WTC11 (cell line): ENCODE measurements at regions not wholly inside any gene's neighbourhood (a gene's known extent, or its start where the extent isn't known, plus 50 kb on each side); places are given as distances from the start of the nearest gene placed in this dataset.
A peak's percentile ranks its signal among the peaks of the same experiment; 100 is the strongest.
"Not testable (repeated sequence)": the region's sequence is repeated elsewhere in the genome, so short reads cannot be mapped to it uniquely, and the experiment has no call there.

Experiments used
- ATAC-seq: fragments of 200-7000 bp; cut with Tn5 transposase; 2 replicates; pipeline ENCODE4 v1.10.0; 2021; ENCODE audit warnings: mild to moderate bottlenecking, moderate library complexity
- CTCF ChIA-PET: fragments of 300-600 bp; sonication (Branson Sonifier 250); formaldehyde crosslinking; loops from one replicate; lab custom pipeline; 2021; ENCODE audit warnings: antibody characterized with exemption; lab: Charles Lee
- POLR2A ChIA-PET: fragments of 350-600 bp; sonication (Branson Sonifier 250); formaldehyde crosslinking; loops from one replicate; lab custom pipeline; 2021; ENCODE audit warnings: antibody characterized with exemption; lab: Charles Lee
- DNase-seq: peaks from one replicate; pipeline ENCODE4 v3.0.0; 2021; ENCODE audit warnings: low spot score
- H3K27ac Mint-ChIP-seq: 2 replicates; pipeline ENCODE4 v1.8.0; 2021; ENCODE audit warnings: mixed read lengths
- H3K27me3 Mint-ChIP-seq: 2 replicates; pipeline ENCODE4 v1.8.0; 2021; ENCODE audit warnings: low read depth, mild to moderate bottlenecking, moderate library complexity, mixed read lengths
- H3K36me3 Mint-ChIP-seq: 2 replicates; pipeline ENCODE4 v1.8.0; 2021; ENCODE audit warnings: mixed read lengths
- H3K4me1 Mint-ChIP-seq: 2 replicates; pipeline ENCODE4 v1.8.0; 2022; ENCODE audit warnings: mixed read lengths
- H3K4me3 Mint-ChIP-seq: 2 replicates; pipeline ENCODE4 v1.8.0; 2021; ENCODE audit warnings: mild to moderate bottlenecking, moderate library complexity, mixed read lengths
- H3K9me3 Mint-ChIP-seq: 2 replicates; pipeline ENCODE4 v1.8.0; 2021; ENCODE audit warnings: mixed read lengths
- ATF2 ChIP-seq: sonication (generic); formaldehyde crosslinking; IDR thresholded peaks from 2 replicates; pipeline ENCODE4 v1.8.1; 2022; ENCODE audit warnings: low read depth, missing genetic modification reagents, borderline replicate concordance
- CREM ChIP-seq: sonication (generic); formaldehyde crosslinking; IDR thresholded peaks from 2 replicates; pipeline ENCODE4 v1.8.1; 2022; ENCODE audit warnings: mild to moderate bottlenecking, missing genetic modification reagents, moderate library complexity
- E2F5 ChIP-seq: sonication (generic); formaldehyde crosslinking; IDR thresholded peaks from 2 replicates; pipeline ENCODE4 v1.8.1; 2022; ENCODE audit warnings: mild to moderate bottlenecking, moderate library complexity, missing genetic modification reagents
- ERG ChIP-seq: fragments of 250-450 bp; sonication (Bioruptor Pico); IDR thresholded peaks from 2 replicates; pipeline ENCODE4 v1.8.0; 2021; ENCODE audit warnings: mild to moderate bottlenecking
- FOXP4 ChIP-seq: sonication (generic); formaldehyde crosslinking; IDR thresholded peaks from 2 replicates; pipeline ENCODE4 v1.8.0; 2022; ENCODE audit warnings: mild to moderate bottlenecking, missing genetic modification reagents
- GABPB1 ChIP-seq: sonication (generic); formaldehyde crosslinking; IDR thresholded peaks from 2 replicates; pipeline ENCODE4 v1.8.1; 2023; ENCODE audit warnings: mild to moderate bottlenecking, missing genetic modification reagents
- GTF2I ChIP-seq: fragments of 250-450 bp; sonication (Bioruptor Pico); conservative IDR thresholded peaks from 2 replicates; pipeline ENCODE4 v1.4.0; 2021; ENCODE audit warnings: mild to moderate bottlenecking
- HMGA2 ChIP-seq: fragments of 250-450 bp; sonication (Bioruptor Pico); IDR thresholded peaks from 2 replicates; pipeline ENCODE4 v1.4.0; 2021; ENCODE audit warnings: mild to moderate bottlenecking, moderate library complexity
- IRF2 ChIP-seq: sonication (generic); formaldehyde crosslinking; IDR thresholded peaks from 2 replicates; pipeline ENCODE4 v1.8.0; 2022; ENCODE audit warnings: low read depth, missing genetic modification reagents, borderline replicate concordance
- NFYB ChIP-seq: sonication (generic); formaldehyde crosslinking; conservative IDR thresholded peaks from 2 replicates; pipeline ENCODE4 v1.8.0; 2022; ENCODE audit warnings: low read depth, missing genetic modification reagents
- NR2C2 ChIP-seq: sonication (generic); formaldehyde crosslinking; IDR thresholded peaks from 2 replicates; pipeline ENCODE4 v1.8.0; 2022; ENCODE audit warnings: mild to moderate bottlenecking, missing genetic modification reagents
- RORB ChIP-seq: fragments of 250-450 bp; sonication (Bioruptor Pico); IDR thresholded peaks from 2 replicates; pipeline ENCODE4 v1.9.0; 2021; ENCODE audit warnings: mild to moderate bottlenecking
- SOX15 ChIP-seq: fragments of 250-450 bp; sonication (Bioruptor Pico); IDR thresholded peaks from 2 replicates; pipeline ENCODE4 v1.9.0; 2021; ENCODE audit warnings: mild to moderate bottlenecking
- USF1 ChIP-seq: sonication (generic); formaldehyde crosslinking; IDR thresholded peaks from 2 replicates; pipeline ENCODE4 v1.8.0; 2022; ENCODE audit warnings: mild to moderate bottlenecking, missing genetic modification reagents
- USF2 ChIP-seq: sonication (generic); formaldehyde crosslinking; IDR thresholded peaks from 2 replicates; pipeline ENCODE4 v1.8.1; 2023; ENCODE audit warnings: mild to moderate bottlenecking, missing genetic modification reagents, moderate library complexity
- ZBTB43 ChIP-seq: sonication (generic); formaldehyde crosslinking; IDR thresholded peaks from 2 replicates; pipeline ENCODE4 v1.8.1; 2023; ENCODE audit warnings: mild to moderate bottlenecking, missing genetic modification reagents
- ZNF317 ChIP-seq: sonication (generic); formaldehyde crosslinking; IDR thresholded peaks from 2 replicates; pipeline ENCODE4 v1.8.1; 2023; ENCODE audit warnings: low read depth, mild to moderate bottlenecking, moderate library complexity, missing genetic modification reagents, borderline replicate concordance

- ATAC-seq, H3K36me3 Mint-ChIP-seq, H3K4me1 Mint-ChIP-seq, H3K27me3 Mint-ChIP-seq, POLR2A ChIA-PET, H3K27ac Mint-ChIP-seq, H3K9me3 Mint-ChIP-seq, CTCF ChIA-PET, DNase-seq, H3K4me3 Mint-ChIP-seq: not testable (repeated sequence)
Observed at GRCh38 chr4:3602886-3603645, 70.8 kb upstream of the LRPAP1 start.

- ChIA-PET CTCF (no interaction called here), POLR2A (no interaction called here)
- TF ChIP-seq GABPB1: no peak
- TF ChIP-seq ZBTB43: no peak
- TF ChIP-seq HMGA2 (CRISPR knock-in tag): no peak
- TF ChIP-seq IRF2 (CRISPR knock-in tag): no peak
- TF ChIP-seq SOX15 (CRISPR knock-in tag): no peak
- no peak for TF ChIP-seq ERG (CRISPR knock-in tag)
- no peak for TF ChIP-seq USF1
- no peak for TF ChIP-seq NR2C2 (CRISPR knock-in tag)
- no peak for TF ChIP-seq USF2
- TF ChIP-seq GTF2I (CRISPR knock-in tag): no peak
- Mint-ChIP-seq H3K27ac (no peak overlapping the region), H3K4me1 (no peaks in the 10 kb centered on the region), H3K4me3 (no peak overlapping the region), H3K36me3 (peaks cover 4% of the 10 kb centered on the region; the same call in 1 of the 2 replicates), H3K9me3 (peaks cover 5% of the 10 kb centered on the region), H3K27me3 (peaks cover 10% of the 10 kb centered on the region; the same call in 1 of the 2 replicates)
- ATAC-seq (no peak), DNase-seq (no peak)
Observed at GRCh38 chr4:3601992-3602391, 69.8 kb upstream of the LRPAP1 start.

- H3K4me3 Mint-ChIP-seq, POLR2A ChIA-PET, ATAC-seq, H3K36me3 Mint-ChIP-seq, CTCF ChIA-PET, DNase-seq, H3K9me3 Mint-ChIP-seq, H3K4me1 Mint-ChIP-seq: not testable (repeated sequence)
- peak overlapping the region; percentile 32; the same call in 1 of the 2 replicates for H3K27ac Mint-ChIP-seq
- peaks cover 10% of the 10 kb centered on the region; the same call in 1 of the 2 replicates for H3K27me3 Mint-ChIP-seq
Observed at GRCh38 chr4:3601108-3601690, 69.0 kb upstream of the LRPAP1 start.

- POLR2A ChIA-PET: no interaction called here
- CTCF ChIA-PET: no interaction called here
- Mint-ChIP-seq H3K4me3 (no peak overlapping the region), H3K9me3 (peaks cover 5% of the 10 kb centered on the region), H3K27me3 (peaks cover 10% of the 10 kb centered on the region; the same call in 1 of the 2 replicates), H3K36me3 (peaks cover 4% of the 10 kb centered on the region; the same call in 1 of the 2 replicates), H3K4me1 (no peaks in the 10 kb centered on the region), H3K27ac (no peak overlapping the region)
- DNase-seq (no peak), ATAC-seq (no peak)
- no peak for TF ChIP-seq NR2C2 (CRISPR knock-in tag)
- no peak for TF ChIP-seq CREM
- no peak for TF ChIP-seq ZNF317
- TF ChIP-seq ATF2: no peak
- TF ChIP-seq RORB (CRISPR knock-in tag): no peak
- TF ChIP-seq NFYB: no peak
- no peak for TF ChIP-seq E2F5 (CRISPR knock-in tag)
- TF ChIP-seq FOXP4 (CRISPR knock-in tag): no peak
Observed at GRCh38 chr4:3599951-3600350, 67.7 kb upstream of the LRPAP1 start.
